ENCODE measurements at regions not wholly inside any gene's neighbourhood (a gene's known extent, or its start where the extent isn't known, plus 50 kb on each side); places are given as distances from the start of the nearest gene placed in this dataset.

DNA sequence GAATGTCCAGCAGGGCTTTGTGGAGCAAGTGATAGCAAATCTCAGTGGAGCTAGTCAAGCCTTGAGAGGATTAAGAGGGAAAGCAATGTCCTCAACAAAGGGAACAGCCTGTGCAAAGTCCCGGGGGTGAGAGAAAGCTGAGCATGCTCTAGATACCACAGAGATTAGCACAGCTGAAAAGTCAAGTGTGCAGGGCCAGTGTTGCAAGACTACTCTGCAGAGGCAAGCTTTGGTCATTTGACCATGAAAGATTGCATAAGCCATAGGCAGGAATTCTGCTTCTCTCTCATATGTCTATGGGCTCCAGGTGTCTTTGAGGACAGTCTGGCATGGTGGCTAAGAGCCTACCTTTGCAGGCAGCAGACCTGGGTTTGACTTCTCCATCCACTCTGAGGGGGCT is 181.0 kb upstream of the JUN start:
- intact Hi-C loops (cut with micrococcal nuclease) = loop anchor here (5.0 kb wide), 1 partner anchor 38 kb away; no protein-coding TSS in a partner anchor

GRCh38 chr1:58966103-58966916 is 182.5 kb upstream of the JUN start:
- intact Hi-C loops (cut with micrococcal nuclease) = loop anchor here (5.0 kb wide), 1 partner anchor 39 kb away; no protein-coding TSS in a partner anchor

GRCh38 chr1:58966917-58967740 is 183.3 kb upstream of the JUN start:
- intact Hi-C loops (cut with micrococcal nuclease) = loop anchor here (5.0 kb wide), 1 partner anchor 40 kb away; no protein-coding TSS in a partner anchor

DNA sequence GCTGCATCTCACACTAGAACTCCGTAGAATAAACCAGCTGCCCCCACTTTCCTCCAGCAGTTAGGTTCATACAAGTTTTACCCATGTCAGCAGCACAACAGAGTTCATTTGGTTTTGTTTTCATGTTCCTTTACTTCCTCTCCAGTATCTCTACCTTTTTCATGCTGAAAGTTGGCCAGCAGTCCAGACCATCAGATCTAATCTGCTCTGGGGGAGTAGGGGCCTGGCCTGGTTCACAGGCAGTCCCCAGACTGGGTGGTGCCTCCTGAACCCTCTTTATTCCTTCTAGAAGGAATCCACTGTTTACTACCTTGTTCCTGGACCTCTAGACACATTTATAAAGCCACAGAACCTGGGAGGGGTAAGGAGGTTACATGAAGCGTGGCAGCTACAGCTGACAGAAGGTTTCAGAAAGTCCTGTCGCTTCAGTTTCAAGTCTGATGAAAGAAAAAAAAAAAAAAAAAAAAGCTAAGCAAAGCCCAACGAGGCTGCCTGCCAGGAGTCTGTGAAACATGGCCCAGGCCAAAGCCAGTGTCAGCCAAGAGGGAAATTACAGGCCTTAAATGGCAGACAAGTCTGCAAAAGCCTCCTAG is 184.6 kb upstream of the JUN start:
- intact Hi-C loops (cut with micrococcal nuclease) = loop anchor here (1.0 to 5.0 kb wide), 10 partner anchors 20 to 184 kb away; partner anchors contain the start of gene JUN

DNA sequence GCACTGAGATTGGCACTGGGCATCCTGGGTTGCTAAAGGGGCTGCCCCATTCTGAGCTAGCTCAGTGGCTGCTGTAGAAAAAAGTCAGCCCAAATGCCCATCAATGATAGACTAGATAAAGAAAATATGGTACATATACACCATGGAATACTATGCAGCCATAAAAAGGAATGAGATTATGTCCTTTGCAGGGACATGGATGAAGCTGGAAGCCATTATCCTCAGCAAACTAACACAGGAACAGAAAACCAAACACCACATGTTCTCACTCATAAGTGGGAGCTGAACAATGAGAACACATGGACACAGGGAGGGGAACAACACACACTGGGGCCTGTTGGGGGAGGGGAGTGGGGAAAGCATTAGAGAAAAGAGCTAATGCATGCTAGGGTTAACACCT is 185.3 kb upstream of the JUN start:
- intact Hi-C loops (cut with micrococcal nuclease) = loop anchor here (5.0 kb wide), 1 partner anchor 42 kb away; no protein-coding TSS in a partner anchor

- intact Hi-C loops (cut with micrococcal nuclease) = no loop called here
These were observed 187.8 kb upstream of the JUN start for GRCh38 chr1:58971629-58972140.

GRCh38 chr1:58975888-58976287 is 192.0 kb upstream of the JUN start:
- intact Hi-C loops (cut with micrococcal nuclease) = no loop called here

- intact Hi-C loops (cut with micrococcal nuclease) = no loop called here
These were observed 192.4 kb upstream of the JUN start for GRCh38 chr1:58976294-58976693.

- intact Hi-C loops (cut with micrococcal nuclease) = no loop called here
These were observed 193.8 kb upstream of the JUN start for GRCh38 chr1:58977598-58977997.

GRCh38 chr1:58978096-58978495 is 194.2 kb upstream of the JUN start:
- intact Hi-C loops (cut with micrococcal nuclease) = no loop called here

DNA sequence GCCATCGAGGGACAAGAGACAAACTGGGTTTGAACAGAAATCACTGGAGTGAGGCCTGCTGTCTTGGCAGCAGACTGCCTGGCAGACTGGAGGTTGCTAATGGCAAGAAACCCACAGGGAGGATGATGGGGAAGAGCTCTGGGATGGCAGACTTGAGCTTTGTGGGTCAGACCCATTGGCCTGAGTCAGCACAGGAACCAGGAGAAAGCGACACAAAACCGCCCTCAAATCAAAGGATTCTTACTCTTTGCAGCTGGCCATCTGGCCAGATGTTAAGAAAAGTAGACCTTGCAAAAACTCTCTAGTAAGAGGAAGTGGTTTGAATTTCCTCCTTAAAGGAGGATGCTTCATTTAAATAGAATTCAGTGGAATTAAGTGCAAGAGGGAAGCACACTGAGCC is 195.2 kb upstream of the JUN start:
- intact Hi-C loops (cut with micrococcal nuclease) = no loop called here

- intact Hi-C loops (cut with micrococcal nuclease) = no loop called here
These were observed 195.8 kb upstream of the JUN start for GRCh38 chr1:58979677-58980076.

GRCh38 chr1:58981392-58981791 is 197.5 kb upstream of the JUN start:
- intact Hi-C loops (cut with micrococcal nuclease) = no loop called here

DNA sequence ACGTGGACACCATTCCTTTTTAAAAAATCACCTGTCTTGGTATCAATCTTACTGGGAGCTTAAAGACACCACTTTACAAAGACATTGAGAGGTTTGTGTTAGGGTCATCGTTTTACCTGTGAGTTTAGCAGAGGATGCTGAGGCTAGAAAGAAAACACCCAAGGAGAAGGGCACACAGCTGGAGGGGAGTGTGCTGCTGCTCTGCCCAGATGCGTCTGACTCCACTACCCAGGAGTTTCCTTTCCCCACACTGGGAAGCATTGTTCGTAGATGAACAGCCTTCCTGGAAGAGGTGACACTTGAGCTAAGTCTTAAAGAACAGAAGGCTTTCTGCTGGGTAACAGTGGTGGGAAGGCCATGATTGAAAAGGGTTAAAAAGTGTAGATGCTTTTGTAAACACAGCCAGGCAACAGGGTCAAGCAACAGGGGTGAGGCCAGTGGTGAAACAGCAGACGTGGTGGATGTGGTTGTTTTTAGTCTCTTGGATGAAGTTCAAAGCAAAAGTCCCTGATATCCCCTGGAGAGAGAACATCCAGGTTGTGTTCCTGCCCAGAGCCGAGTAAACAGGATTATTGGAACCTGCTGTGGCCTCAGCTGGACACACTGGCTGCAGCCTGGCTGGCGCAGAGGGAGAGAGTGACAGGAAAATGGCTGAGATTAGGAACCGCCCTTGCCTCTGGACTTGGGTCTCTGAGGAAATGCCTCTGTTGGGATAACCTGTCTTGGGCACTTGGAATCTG is 198.6 kb upstream of the JUN start:
- intact Hi-C loops (cut with micrococcal nuclease) = no loop called here

GRCh38 chr1:58983162-58983561 is 199.3 kb upstream of the JUN start:
- intact Hi-C loops (cut with micrococcal nuclease) = no loop called here

DNA sequence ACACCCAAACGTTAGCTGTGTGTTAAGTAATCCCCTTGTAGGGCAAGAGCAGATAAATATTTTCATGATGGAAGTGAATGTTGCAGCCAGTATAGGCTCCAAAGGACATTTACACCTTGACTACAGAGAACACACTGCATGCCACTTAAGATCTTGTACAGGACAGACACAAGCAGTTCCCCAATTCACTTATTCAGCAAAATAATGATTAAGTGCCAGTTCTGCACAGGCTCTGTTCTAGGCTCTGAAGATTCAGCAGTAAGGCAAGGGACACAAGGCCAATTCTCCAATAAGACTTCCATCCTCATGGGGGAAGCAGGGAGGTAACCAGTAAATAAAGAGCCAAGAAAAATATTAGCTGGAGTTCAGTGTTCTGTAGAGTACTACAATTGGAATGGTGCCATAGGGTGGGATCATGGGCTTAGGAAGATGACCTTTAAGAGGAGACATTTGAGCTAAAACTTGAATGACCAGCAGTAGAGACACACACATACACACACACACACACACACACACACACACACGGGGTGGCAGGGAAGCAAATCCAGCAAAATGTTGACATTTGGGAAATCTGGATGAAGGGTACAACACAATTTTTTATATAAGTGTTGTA is 199.9 kb upstream of the JUN start:
- intact Hi-C loops (cut with micrococcal nuclease) = no loop called here

DNA sequence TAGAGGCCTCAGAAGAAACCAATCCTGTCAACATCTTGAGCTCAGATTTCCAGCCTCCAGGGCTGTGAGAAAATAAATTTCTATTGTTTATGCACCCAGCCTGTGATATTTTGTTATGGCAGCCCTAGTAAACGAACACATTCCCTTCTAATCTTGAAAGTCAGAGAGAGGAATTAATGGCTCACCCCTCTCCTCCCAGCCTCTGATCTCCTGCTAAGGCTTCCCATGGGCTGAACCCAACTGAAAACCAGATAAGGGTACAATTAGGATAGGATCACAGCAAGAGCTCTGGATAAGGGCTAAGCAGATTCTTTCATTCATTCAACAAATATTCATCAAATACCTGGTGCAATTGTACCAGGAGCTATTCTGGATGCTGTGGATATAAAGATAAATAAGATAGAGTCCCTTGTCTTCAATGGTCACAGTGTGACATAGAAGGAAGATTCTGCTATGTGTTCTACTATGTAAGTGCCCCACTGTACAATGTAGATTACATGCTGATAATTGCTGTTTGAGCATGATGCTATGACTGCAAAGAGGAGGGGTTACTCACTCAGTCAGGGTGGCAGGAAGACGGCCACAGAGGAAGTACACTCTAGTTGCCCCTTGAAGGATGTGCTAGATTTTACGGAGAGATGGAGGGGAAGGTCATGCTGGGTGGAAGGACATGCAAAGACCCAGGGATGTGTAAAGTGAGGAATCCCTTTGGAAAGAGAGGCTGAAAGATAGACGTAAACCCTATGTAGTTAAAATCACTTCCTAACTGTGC is 203.3 kb upstream of the JUN start:
- intact Hi-C loops (cut with micrococcal nuclease) = no loop called here

DNA sequence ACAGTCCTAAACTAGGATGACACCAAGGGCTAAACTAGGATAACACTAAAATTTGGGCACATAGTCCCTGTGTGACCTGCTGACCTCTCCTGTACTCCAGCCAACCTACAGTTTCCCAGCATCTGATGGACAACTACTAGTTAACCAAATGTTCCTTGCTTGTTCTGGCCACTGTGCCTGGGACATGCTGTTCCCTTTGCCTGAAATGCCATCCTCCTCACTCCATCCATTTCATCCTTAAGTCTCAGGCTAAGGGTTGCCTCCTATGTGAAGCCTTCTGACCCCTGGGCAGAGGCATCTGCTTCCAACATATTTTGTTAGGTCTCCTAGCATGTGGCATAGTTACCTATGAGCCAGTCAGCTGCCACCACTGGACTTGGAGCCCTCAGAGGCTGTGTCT is 204.9 kb upstream of the JUN start:
- intact Hi-C loops (cut with micrococcal nuclease) = no loop called here

DNA sequence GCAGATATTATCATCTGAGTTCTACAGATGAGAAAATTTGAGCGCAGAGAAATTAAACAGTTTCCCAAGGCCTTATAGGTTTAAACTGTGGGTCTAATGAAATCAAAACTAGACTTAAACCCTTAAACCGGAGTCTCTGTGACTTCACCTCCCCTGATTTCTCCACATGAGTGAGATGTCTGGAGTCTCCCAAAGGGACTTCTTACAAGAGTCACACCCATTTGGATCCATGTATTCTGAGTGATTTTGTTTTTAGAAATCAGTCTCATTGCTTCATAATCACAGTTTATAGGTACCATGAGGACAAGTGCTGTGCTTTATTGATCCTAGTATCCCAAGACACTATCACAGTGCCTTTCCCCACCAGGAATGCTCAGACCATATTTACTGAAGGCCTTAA is 206.0 kb upstream of the JUN start:
- intact Hi-C loops (cut with micrococcal nuclease) = no loop called here

- intact Hi-C loops (cut with micrococcal nuclease) = no loop called here
These were observed 207.5 kb upstream of the JUN start for GRCh38 chr1:58991305-58991704.

Measured in T-helper 1 cell treated with Interleukin-12 subunit alpha and Interleukin-12 subunit beta and Interleukin-4 antibody, amounts not matched to agents 30 ng/mL and 1 ng/mL, for 36 hours (primary cell).